ENCODE measurements at regions not wholly inside any gene's neighbourhood (a gene's known extent, or its start where the extent isn't known, plus 50 kb on each side); places are given as distances from the start of the nearest gene placed in this dataset.

DNA sequence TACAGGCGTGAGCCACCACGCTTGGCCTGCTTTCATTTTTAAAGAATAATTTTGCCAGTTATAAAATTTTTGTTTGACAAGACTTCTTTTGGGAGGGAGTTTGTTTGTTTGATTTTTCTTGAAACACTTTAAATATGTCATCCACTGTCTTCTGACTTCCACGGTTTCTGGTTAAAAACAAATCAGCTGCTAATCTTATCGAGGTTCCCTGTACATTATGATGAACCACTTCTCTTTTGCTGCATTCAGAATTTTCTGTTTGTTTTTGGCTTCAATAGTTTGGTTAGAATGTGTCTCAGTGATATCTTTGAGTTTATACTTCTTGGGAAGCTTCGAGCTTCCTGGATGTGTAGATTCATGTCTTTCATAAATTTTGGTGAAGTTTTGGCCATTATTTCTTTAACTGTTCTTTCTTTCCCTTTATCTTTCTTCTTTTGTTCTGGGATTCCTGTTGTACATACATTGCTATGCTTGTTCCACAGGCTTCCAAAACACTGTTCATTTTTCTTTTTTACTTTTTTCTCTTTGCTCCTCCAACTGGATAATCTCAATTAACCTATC, 60.8 kb downstream of the MSX2 start:
- no peak for TF ChIP-seq CTCF (IDR thresholded peaks at IDR 0.05; ENCODE audit: low read depth, low read length)
- no peak overlapping the region for H3K4me3 ChIP-seq (ENCODE audit: low read depth, low read length)
